ENCODE measurements at regions not wholly inside any gene's neighbourhood (a gene's known extent, or its start where the extent isn't known, plus 50 kb on each side); places are given as distances from the start of the nearest gene placed in this dataset.

GRCh38 chr1:88052167-88052566 lies 631.9 kb upstream of the PKN2 start:
- 100% methylated on average over 1 of the region's 1 CpG; no CpG with 5 or more reads in 1 of the 2 experiments for WGBS, 2 experiments (ENCODE audit: insufficient coverage in 2 of 2)
- no peaks in the 10 kb centered on the region for H3K36me3 ChIP-seq (ENCODE audit: control insufficient read depth, insufficient read depth, low read length)
- no peaks in the 10 kb centered on the region for H3K4me1 ChIP-seq (ENCODE audit: control insufficient read depth, insufficient read depth, low read length, poor library complexity, severe bottlenecking)
- H3K27ac ChIP-seq (ENCODE audit: low read depth, low read length, severe bottlenecking): no peak overlapping the region
- no peaks in the 10 kb centered on the region for H3K9me3 ChIP-seq (ENCODE audit: control insufficient read depth, low read length)
- no peak overlapping the region for H3K4me3 ChIP-seq (ENCODE audit: extremely low read depth, insufficient read depth, low read length, poor library complexity, severe bottlenecking)

GRCh38 chr1:88053065-88053464 lies 631.0 kb upstream of the PKN2 start:
- Histone ChIP-seq H3K4me1 (ENCODE audit: control insufficient read depth, insufficient read depth, low read length, poor library complexity, severe bottlenecking) (no peaks in the 10 kb centered on the region), H3K9me3 (ENCODE audit: control insufficient read depth, low read length) (no peaks in the 10 kb centered on the region), H3K27ac (ENCODE audit: low read depth, low read length, severe bottlenecking) (no peak overlapping the region), H3K36me3 (ENCODE audit: control insufficient read depth, insufficient read depth, low read length) (no peaks in the 10 kb centered on the region), H3K4me3 (ENCODE audit: extremely low read depth, insufficient read depth, low read length, poor library complexity, severe bottlenecking) (no peak overlapping the region)
- WGBS, 2 experiments (ENCODE audit: insufficient coverage in 2 of 2): 90 to 100% methylated on average over 1 to 2 of the region's 2 CpGs

GRCh38 chr1:88056881-88057280 lies 627.2 kb upstream of the PKN2 start:
- Histone ChIP-seq H3K27ac (ENCODE audit: low read depth, low read length, severe bottlenecking) (no peak overlapping the region), H3K4me3 (ENCODE audit: extremely low read depth, insufficient read depth, low read length, poor library complexity, severe bottlenecking) (no peak overlapping the region), H3K4me1 (ENCODE audit: control insufficient read depth, insufficient read depth, low read length, poor library complexity, severe bottlenecking) (peaks cover 4% of the 10 kb centered on the region), H3K36me3 (ENCODE audit: control insufficient read depth, insufficient read depth, low read length) (no peaks in the 10 kb centered on the region), H3K9me3 (ENCODE audit: control insufficient read depth, low read length) (no peaks in the 10 kb centered on the region)
- 90 to 95% methylated on average over 2 of the region's 3 CpGs for WGBS, 2 experiments (ENCODE audit: insufficient coverage in 2 of 2)

GRCh38 chr1:88058205-88058604 lies 625.9 kb upstream of the PKN2 start:
- no peaks in the 10 kb centered on the region for H3K36me3 ChIP-seq (ENCODE audit: control insufficient read depth, insufficient read depth, low read length)
- H3K4me3 ChIP-seq (ENCODE audit: extremely low read depth, insufficient read depth, low read length, poor library complexity, severe bottlenecking): no peak overlapping the region
- peaks cover 4% of the 10 kb centered on the region for H3K4me1 ChIP-seq (ENCODE audit: control insufficient read depth, insufficient read depth, low read length, poor library complexity, severe bottlenecking)
- WGBS, 2 experiments (ENCODE audit: insufficient coverage in 2 of 2): 90% methylated on average over 1 to 2 of the region's 2 CpGs
- H3K9me3 ChIP-seq (ENCODE audit: control insufficient read depth, low read length): no peaks in the 10 kb centered on the region
- H3K27ac ChIP-seq (ENCODE audit: low read depth, low read length, severe bottlenecking): no peak overlapping the region

GRCh38 chr1:88060112-88060673 lies 623.9 kb upstream of the PKN2 start:
- H3K27ac ChIP-seq (ENCODE audit: low read depth, low read length, severe bottlenecking): peak overlapping the region; percentile 48
- H3K4me1 ChIP-seq (ENCODE audit: control insufficient read depth, insufficient read depth, low read length, poor library complexity, severe bottlenecking): peaks cover 4% of the 10 kb centered on the region
- H3K4me3 ChIP-seq (ENCODE audit: extremely low read depth, insufficient read depth, low read length, poor library complexity, severe bottlenecking): no peak overlapping the region
- H3K36me3 ChIP-seq (ENCODE audit: control insufficient read depth, insufficient read depth, low read length): no peaks in the 10 kb centered on the region
- WGBS, 2 experiments (ENCODE audit: insufficient coverage in 2 of 2): 80% methylated on average over 1 of the region's 1 CpG; no CpG with 5 or more reads in 1 of the 2 experiments
- H3K9me3 ChIP-seq (ENCODE audit: control insufficient read depth, low read length): no peaks in the 10 kb centered on the region

- Histone ChIP-seq H3K36me3 (ENCODE audit: control insufficient read depth, insufficient read depth, low read length) (no peaks in the 10 kb centered on the region), H3K9me3 (ENCODE audit: control insufficient read depth, low read length) (no peaks in the 10 kb centered on the region), H3K4me1 (ENCODE audit: control insufficient read depth, insufficient read depth, low read length, poor library complexity, severe bottlenecking) (peaks cover 4% of the 10 kb centered on the region), H3K27ac (ENCODE audit: low read depth, low read length, severe bottlenecking) (no peak overlapping the region), H3K4me3 (ENCODE audit: extremely low read depth, insufficient read depth, low read length, poor library complexity, severe bottlenecking) (no peak overlapping the region)
- 88 to 100% methylated on average over 1 of the region's 3 CpGs for WGBS, 2 experiments (ENCODE audit: insufficient coverage in 2 of 2)
These were observed 623.2 kb upstream of the PKN2 start for GRCh38 chr1:88060750-88061491.

- no peak overlapping the region for H3K27ac ChIP-seq (ENCODE audit: low read depth, low read length, severe bottlenecking)
- H3K9me3 ChIP-seq (ENCODE audit: control insufficient read depth, low read length): no peaks in the 10 kb centered on the region
These were observed 622.4 kb upstream of the PKN2 start for GRCh38 chr1:88061492-88062177.

GRCh38 chr1:88062650-88063153 lies 621.4 kb upstream of the PKN2 start:
- H3K4me3 ChIP-seq (ENCODE audit: extremely low read depth, insufficient read depth, low read length, poor library complexity, severe bottlenecking): no peak overlapping the region
- H3K36me3 ChIP-seq (ENCODE audit: control insufficient read depth, insufficient read depth, low read length): no peaks in the 10 kb centered on the region
- WGBS, 2 experiments (ENCODE audit: insufficient coverage in 2 of 2): 83 to 100% methylated on average over 2 to 3 of the region's 3 CpGs
- no peaks in the 10 kb centered on the region for H3K9me3 ChIP-seq (ENCODE audit: control insufficient read depth, low read length)
- no peak overlapping the region for H3K27ac ChIP-seq (ENCODE audit: low read depth, low read length, severe bottlenecking)
- H3K4me1 ChIP-seq (ENCODE audit: control insufficient read depth, insufficient read depth, low read length, poor library complexity, severe bottlenecking): peaks cover 4% of the 10 kb centered on the region

More at GRCh38 chr1:88061492-88062177, 622.4 kb upstream of the PKN2 start:
- peaks cover 4% of the 10 kb centered on the region for H3K4me1 ChIP-seq (ENCODE audit: control insufficient read depth, insufficient read depth, low read length, poor library complexity, severe bottlenecking)
- no peak overlapping the region for H3K4me3 ChIP-seq (ENCODE audit: extremely low read depth, insufficient read depth, low read length, poor library complexity, severe bottlenecking)
- no peaks in the 10 kb centered on the region for H3K36me3 ChIP-seq (ENCODE audit: control insufficient read depth, insufficient read depth, low read length)

- Histone ChIP-seq H3K27ac (ENCODE audit: low read depth, low read length, severe bottlenecking) (no peak overlapping the region), H3K36me3 (ENCODE audit: control insufficient read depth, insufficient read depth, low read length) (no peaks in the 10 kb centered on the region), H3K4me1 (ENCODE audit: control insufficient read depth, insufficient read depth, low read length, poor library complexity, severe bottlenecking) (peaks cover 4% of the 10 kb centered on the region), H3K4me3 (ENCODE audit: extremely low read depth, insufficient read depth, low read length, poor library complexity, severe bottlenecking) (no peak overlapping the region), H3K9me3 (ENCODE audit: control insufficient read depth, low read length) (no peaks in the 10 kb centered on the region)
- WGBS, 2 experiments (ENCODE audit: insufficient coverage in 2 of 2): no CpG with 5 or more reads among the region's 2 CpGs
These were observed 620.5 kb upstream of the PKN2 start for GRCh38 chr1:88063605-88064004.

- Histone ChIP-seq H3K4me1 (ENCODE audit: control insufficient read depth, insufficient read depth, low read length, poor library complexity, severe bottlenecking) (no peaks in the 10 kb centered on the region), H3K27ac (ENCODE audit: low read depth, low read length, severe bottlenecking) (no peak overlapping the region), H3K4me3 (ENCODE audit: extremely low read depth, insufficient read depth, low read length, poor library complexity, severe bottlenecking) (no peak overlapping the region), H3K36me3 (ENCODE audit: control insufficient read depth, insufficient read depth, low read length) (no peaks in the 10 kb centered on the region), H3K9me3 (ENCODE audit: control insufficient read depth, low read length) (no peaks in the 10 kb centered on the region)
- WGBS, 2 experiments (ENCODE audit: insufficient coverage in 2 of 2): no CpG with 5 or more reads among the region's 5 CpGs
These were observed 615.6 kb upstream of the PKN2 start for GRCh38 chr1:88068407-88068960.

Measured in mesodermal cell (in vitro differentiated cells).